ENCODE measurements at regions not wholly inside any gene's neighbourhood (a gene's known extent, or its start where the extent isn't known, plus 50 kb on each side); places are given as distances from the start of the nearest gene placed in this dataset.

DNA sequence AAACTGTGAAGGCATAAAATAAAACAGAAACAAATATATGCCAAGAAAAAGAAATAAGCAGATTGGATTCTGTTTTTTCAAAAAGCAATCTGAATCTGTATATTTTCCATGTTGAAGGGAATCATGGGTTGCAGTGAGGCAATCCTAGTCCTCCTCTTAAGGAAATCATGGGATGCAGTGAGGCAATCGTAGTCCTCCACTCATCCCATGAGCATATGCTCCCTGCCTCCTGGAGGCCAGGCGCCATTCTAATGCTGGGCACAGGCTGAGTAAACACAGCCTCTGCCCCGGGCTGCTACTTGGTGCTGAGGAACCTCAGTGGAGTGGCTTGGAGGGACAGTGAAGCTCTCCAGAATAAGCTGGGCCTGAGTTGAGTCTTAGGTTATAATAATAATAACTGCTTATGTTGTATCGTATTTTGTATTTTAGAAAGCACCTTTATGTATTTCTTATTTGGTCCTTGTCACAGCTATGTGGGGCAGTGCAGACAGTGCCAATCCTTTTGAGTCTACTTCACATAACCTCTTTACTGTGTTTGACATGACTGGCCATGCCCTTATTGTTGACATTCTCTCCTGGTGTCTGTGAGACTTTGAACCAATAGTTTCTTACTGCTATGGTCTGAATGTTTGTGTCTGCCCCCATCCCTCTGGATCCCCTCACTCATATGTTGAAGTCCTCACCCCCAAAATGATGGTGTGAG is 56.6 kb upstream of the CITED2 start:
- no peak for DNase-seq (ENCODE audit: low spot score in 2 of 2)
- Mint-ChIP-seq H3K27ac (no peak overlapping the region), H3K9me3 (peaks cover 0 to 4% of the 10 kb centered on the region in 2 donors), H3K36me3 (no peaks in the 10 kb centered on the region)
- ATAC-seq: no peak

DNA sequence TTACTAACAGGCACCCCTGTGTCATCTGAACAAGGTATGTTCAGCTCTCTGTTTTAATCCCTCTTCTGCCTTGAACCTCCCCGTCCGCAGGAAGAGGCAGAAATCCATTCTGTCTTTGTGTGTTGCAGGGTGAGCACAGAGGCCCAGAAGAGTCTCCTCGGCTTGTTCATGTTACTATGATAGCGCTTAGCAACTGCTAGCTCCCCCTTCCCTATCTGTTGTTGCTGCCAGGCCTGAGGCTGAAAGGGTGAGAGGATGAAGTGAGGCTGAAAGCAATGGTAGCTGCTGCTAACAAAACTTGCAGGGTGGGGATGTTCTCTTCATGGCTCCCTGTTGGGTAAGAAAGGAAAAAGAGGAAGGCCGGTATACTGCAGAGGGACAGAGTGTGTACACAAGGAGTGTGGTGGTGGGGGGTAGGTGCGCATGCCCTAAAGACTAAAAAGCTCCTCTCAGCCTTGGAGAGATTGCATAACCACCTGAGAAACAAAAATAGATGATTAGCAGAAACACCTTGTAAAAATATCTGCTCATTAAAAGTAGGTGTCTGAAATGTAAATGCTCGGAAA is 55.2 kb upstream of the CITED2 start:
- Mint-ChIP-seq H3K27ac (no peak overlapping the region), H3K9me3 (peaks cover 0 to 4% of the 10 kb centered on the region in 2 donors), H3K36me3 (no peaks in the 10 kb centered on the region)
- DNase-seq (ENCODE audit: low spot score in 2 of 2): no peak
- ATAC-seq: no peak

DNA sequence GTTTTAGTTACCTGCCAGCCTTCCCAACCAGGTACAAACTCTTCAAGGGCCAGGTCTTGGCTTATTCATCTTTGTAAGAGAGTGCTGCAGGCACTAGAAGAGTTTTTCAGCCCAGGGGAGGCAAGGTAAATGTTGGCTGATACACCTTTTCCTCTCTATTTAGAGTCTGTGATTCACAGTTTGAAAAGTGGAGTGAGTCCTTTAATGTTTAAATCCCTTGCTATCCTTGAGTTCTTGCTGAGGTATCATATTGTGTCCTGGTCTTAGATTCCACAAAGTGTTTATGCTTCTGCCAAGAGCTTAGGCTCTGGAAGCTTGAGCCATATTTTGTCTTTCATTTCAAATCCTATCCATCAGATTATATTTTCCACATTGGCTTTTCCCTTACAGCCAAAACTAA is 52.8 kb upstream of the CITED2 start:
- ATAC-seq (no peak), DNase-seq (ENCODE audit: low spot score in 2 of 2) (no peak)
- Mint-ChIP-seq H3K9me3 (peaks cover 0 to under 1% of the 10 kb centered on the region in 2 donors), H3K36me3 (no peaks in the 10 kb centered on the region), H3K27ac (no peak overlapping the region)

DNA sequence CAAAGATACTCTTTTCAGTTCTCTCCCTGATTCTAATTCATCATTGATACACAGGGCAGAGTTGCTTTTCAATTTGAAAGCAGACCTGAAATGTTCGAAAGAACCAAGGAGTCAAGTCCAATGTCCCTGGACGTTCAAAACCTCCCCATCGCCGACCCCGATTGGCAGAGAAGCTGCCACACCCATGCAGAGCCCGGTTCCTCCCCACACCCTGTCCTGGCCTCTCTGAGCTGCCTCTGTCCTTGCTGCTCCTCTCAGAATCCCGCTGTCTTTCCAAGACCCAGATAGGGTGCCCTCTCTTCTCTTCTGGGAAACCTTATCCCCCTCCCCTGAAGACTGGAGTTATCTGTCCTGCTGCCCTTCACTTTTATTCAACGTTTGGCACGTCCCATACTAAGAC is 52.3 kb upstream of the CITED2 start:
- Mint-ChIP-seq H3K36me3 (no peaks in the 10 kb centered on the region), H3K9me3 (no peaks in the 10 kb centered on the region), H3K27ac (no peak overlapping the region)
- DNase-seq (ENCODE audit: low spot score in 2 of 2): no peak
- ATAC-seq: no peak

DNA sequence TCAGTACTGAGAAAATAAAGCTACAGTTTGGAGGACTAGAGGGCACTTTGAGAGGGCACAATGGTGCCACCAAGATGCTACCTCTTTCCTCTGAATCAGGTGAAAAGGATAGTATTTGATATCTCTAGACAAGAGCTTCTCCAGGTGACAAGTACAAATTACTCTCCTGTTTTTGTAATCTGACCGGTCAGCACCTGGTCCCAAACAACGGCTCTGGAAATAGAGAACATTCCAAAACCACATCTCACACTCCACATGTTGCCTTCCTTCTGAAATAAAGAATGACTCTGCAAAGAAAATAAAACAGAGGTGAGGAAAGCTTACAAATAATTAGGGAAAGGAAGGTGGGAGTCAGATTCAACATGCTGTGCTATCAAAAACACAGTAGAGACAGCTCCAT is 51.3 kb upstream of the CITED2 start:
- DNase-seq (ENCODE audit: low spot score in 2 of 2) (no peak), ATAC-seq (no peak)
- H3K9me3 Mint-ChIP-seq: no peaks in the 10 kb centered on the region
- H3K27ac Mint-ChIP-seq: no peak overlapping the region
- H3K36me3 Mint-ChIP-seq: no peaks in the 10 kb centered on the region

DNA sequence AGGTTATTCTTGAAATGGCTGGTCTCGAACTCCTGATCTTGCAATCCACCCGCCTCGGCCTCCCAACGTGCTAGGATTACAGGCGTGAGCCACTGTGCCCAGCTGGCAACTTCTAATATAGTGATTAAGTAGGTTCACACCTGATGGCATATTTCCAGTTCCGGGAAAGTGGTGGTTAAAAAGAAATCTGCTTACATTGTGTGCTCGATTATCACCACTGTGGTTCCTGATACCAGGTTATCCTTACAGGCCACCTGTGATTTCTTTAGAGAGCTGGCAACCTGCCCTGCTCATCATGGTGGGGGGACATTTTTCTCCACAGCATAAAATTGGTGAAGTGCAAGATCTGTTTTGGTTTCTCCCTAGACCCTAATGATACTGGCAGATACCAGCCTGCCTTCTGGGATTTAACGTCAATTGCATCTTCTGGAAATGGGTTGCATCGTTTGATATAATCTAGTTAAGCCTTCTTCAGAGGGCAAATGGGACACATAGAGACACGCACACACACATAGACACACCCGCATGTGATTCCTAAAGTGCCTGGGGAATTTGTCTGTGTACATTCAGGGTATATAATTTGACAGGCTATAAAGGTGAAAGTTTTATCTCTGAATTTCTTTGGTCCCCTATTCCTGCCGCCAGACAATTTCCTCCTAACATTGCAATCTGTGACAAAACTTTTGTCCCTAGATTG is 49.7 kb upstream of the CITED2 start:
- Mint-ChIP-seq H3K9me3 (no peaks in the 10 kb centered on the region), H3K27ac (no peak overlapping the region), H3K36me3 (no peaks in the 10 kb centered on the region)
- no peak for DNase-seq (ENCODE audit: low spot score in 2 of 2)
- no peak for ATAC-seq

Data from activated naive CD4-positive, alpha-beta T cell treated with anti-CD3 and anti-CD28 coated beads, Interleukin-2, amount 50 U/mL, for 72 hours (primary cell).